Small intestine (tissue), 7 donors: ENCODE measurements at regions not wholly inside any gene's neighbourhood (a gene's known extent, or its start where the extent isn't known, plus 50 kb on each side); places are given as distances from the start of the nearest gene placed in this dataset.

ENCODE experiments used
- DNase-seq, 2 donors: peaks; one replicate each; pipeline versions ENCODE4 v3.0.0 to v3.0.0-alpha.2; 2013
- FAIRE-seq: peaks from 2 replicates; lab custom pipeline; 2012; peaks lifted over from hg19 to GRCh38; lab: Jason Lieb, UNC
- H3K27ac ChIP-seq, 3 donors: one replicate each; pipeline ENCODE4 v1.5.1; 2013; ENCODE audit warnings: low read length in 2 of 3, mild to moderate bottlenecking in 2 of 3, control low read depth in 1 of 3, inconsistent platforms in 1 of 3, low read depth in 1 of 3, moderate library complexity in 1 of 3
- H3K27me3 ChIP-seq, 3 donors: one replicate each; pipeline ENCODE4 v1.6.1; 2013; ENCODE audit warnings: low read length in 3 of 3, inconsistent platforms in 1 of 3; ENCODE audit not compliant: control insufficient read depth in 3 of 3, insufficient read depth in 3 of 3
- H3K36me3 ChIP-seq, 3 donors: one replicate each; pipeline ENCODE4 v1.6.1; 2013; ENCODE audit warnings: low read length in 3 of 3, inconsistent platforms in 1 of 3, low read depth in 1 of 3, mild to moderate bottlenecking in 1 of 3, moderate library complexity in 1 of 3; ENCODE audit not compliant: control insufficient read depth in 3 of 3, insufficient read depth in 2 of 3
- H3K4me1 ChIP-seq, 3 donors: one replicate each; pipeline ENCODE4 v1.6.1; 2013; ENCODE audit warnings: low read length in 2 of 3, inconsistent platforms in 1 of 3, low read depth in 1 of 3, mild to moderate bottlenecking in 1 of 3, moderate library complexity in 1 of 3; ENCODE audit not compliant: control insufficient read depth in 3 of 3, insufficient read depth in 2 of 3
- H3K4me3 ChIP-seq, 3 donors: one replicate each; pipeline ENCODE4 v1.5.1; 2013; ENCODE audit warnings: low read length in 3 of 3, control low read depth in 1 of 3, inconsistent platforms in 1 of 3, low read depth in 1 of 3, mild to moderate bottlenecking in 1 of 3, moderate library complexity in 1 of 3
- H3K9me3 ChIP-seq, 2 donors: one replicate each; pipeline ENCODE4 v1.6.1; 2013; ENCODE audit warnings: low read depth in 1 of 2, low read length in 1 of 2; ENCODE audit not compliant: control insufficient read depth in 2 of 2, insufficient read depth in 1 of 2
- WGBS, 3 donors: extraction: QIAGEN DNeasy Blood & Tissue Kit; methylation state at CpG; one replicate each; pipeline ENCODE4 v1.1.7; 2013; 5-methylcytosine and 5-hydroxymethylcytosine counted together
- donor health status: healthy with polysubstance abuse.
- donor health status: control.
- donor health status: control.
- donor health status: Bipolar disorder and iron deficiency.
- donor health status: healthy.

DNA sequence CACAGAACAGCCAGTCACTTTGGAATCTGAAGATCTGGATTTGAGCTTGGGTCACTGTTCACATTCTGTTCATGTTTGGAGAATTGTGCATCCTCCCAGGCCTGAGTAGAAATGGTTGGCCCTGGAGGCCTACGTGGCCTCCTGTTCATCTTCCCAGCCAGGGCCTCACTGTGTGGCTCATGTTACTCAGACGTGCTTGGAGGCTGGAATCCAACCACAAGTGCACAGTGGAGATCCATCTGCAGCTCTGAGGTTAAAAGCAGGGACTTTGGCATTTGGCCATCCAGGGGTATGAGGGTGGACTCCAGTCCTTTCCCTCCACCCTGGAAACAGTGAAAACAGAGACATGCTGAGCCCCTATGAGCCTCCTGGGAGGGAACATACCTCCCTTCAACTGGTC, 709.0 kb upstream of the IGFBP3 start:
- Histone ChIP-seq H3K9me3 (no peaks in the 10 kb centered on the region), H3K27me3 (no peaks in the 10 kb centered on the region), H3K4me1 (no peaks in the 10 kb centered on the region), H3K27ac (no peak overlapping the region), H3K36me3 (no peaks in the 10 kb centered on the region), H3K4me3 (no peak overlapping the region)
- DNase-seq: no peak
- no peak for FAIRE-seq
- 54 to 73% (median 67%) methylated on average over 2 of the region's 2 CpGs for WGBS, 3 donors

DNA sequence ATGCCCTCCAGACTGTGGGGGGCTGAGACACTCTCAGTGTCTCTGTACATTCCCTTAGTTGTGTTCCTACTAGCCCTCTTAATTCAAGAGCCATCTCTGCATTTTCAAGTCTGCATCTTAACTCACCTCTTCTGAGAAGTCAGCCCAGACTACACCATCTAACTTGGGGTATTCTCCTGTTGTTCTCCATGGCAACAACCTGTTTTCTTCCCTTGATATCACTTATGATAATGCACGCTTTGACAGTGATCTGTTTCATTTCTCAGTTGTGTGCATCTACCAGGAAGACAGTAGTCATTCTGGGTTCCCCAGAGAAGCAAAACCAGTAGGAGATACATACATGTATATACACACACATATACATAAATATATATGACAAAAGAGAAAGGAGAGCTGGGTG, 707.3 kb upstream of the IGFBP3 start:
- H3K36me3 ChIP-seq: no peaks in the 10 kb centered on the region
- H3K4me3 ChIP-seq: no peak overlapping the region
- no peaks in the 10 kb centered on the region for H3K27me3 ChIP-seq
- FAIRE-seq (no peak), DNase-seq (no peak)
- no peak overlapping the region for H3K27ac ChIP-seq
- no peaks in the 10 kb centered on the region for H3K9me3 ChIP-seq
- 62 to 83% (median 76%) methylated on average over 1 of the region's 1 CpG for WGBS, 3 donors
- no peaks in the 10 kb centered on the region for H3K4me1 ChIP-seq

DNA sequence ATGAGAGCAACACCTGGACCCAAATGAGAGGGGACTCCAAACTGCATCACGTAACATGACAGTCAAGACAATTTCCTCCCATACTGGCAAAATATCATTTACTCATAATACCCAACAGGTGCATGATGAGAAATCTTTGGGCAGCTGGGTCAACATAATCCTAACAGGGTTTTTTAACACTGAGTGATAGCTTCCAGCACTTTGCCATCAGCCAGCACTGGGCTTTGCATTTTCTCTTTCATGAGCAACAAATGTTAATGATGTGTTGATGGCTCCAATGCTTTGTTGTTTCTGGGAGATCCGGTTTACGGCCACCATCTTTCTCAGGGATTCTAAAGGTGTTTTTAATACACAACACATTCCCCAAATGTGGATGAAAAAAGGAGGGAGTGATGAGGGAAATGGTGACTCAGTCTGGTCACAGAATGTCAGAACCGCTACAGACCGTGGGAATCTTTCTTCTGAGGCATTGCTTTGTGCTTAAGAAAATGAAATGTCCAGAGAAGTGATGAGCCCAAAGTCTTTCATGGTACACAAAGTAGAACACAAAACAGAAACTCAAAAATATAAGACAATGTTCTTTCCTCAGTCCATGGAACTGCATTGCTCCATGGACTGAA, 705.7 kb upstream of the IGFBP3 start:
- Histone ChIP-seq H3K4me1 (no peaks in the 10 kb centered on the region), H3K27me3 (no peaks in the 10 kb centered on the region), H3K9me3 (no peaks in the 10 kb centered on the region), H3K27ac (no peak overlapping the region), H3K4me3 (no peak overlapping the region), H3K36me3 (no peaks in the 10 kb centered on the region)
- FAIRE-seq (no peak), DNase-seq (no peak)
- WGBS, 3 donors: 87 to 90% (median 88%) methylated on average over 5 of the region's 5 CpGs

DNA sequence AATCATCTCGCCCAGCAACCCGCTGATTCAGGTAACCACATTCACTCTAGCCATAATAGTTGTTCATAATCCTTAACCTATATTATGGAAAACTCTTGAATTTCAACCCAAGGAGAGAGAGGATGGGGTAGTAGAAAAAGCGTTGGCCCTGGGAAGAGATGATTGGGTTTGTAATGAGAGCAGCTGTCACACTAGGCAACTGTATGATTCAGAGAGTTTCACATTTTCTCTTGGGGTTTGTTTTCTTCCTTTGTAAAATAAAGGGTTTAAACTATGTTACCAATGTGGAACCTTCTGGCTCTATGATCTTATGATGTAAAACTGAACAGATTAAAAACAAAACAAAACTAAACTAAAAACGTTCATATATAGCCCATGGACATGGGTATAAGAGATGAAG, 705.2 kb upstream of the IGFBP3 start:
- whole genome bisulfite sequencing, 3 donors: 79 to 92% (median 90%) methylated on average over 4 of the region's 4 CpGs
- Histone ChIP-seq H3K27me3 (no peaks in the 10 kb centered on the region), H3K36me3 (no peaks in the 10 kb centered on the region), H3K4me3 (no peak overlapping the region), H3K27ac (no peak overlapping the region), H3K9me3 (no peaks in the 10 kb centered on the region), H3K4me1 (no peaks in the 10 kb centered on the region)
- FAIRE-seq: no peak
- no peak for DNase-seq

DNA sequence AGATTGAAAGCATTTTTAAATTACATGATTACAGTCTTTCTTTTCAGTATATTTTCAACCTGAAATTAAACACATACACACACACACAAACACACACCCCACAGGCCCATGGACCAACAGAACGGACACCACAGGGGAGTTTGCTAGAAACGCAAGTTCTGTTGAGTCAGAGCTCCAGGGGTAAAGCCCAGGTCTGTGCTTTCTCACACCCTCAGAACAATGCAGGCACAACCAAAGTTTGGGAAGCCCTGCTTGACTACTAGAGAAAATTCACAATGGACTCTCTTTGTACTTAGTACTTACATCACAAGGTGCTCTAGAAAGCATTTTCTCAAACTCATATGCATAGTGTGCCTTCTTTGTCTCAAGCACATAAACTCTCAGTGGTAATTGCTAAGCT, 704.0 kb upstream of the IGFBP3 start:
- DNase-seq (no peak), FAIRE-seq (no peak)
- WGBS, 3 donors: 44 to 67% (median 61%) methylated on average over 2 of the region's 2 CpGs

DNA sequence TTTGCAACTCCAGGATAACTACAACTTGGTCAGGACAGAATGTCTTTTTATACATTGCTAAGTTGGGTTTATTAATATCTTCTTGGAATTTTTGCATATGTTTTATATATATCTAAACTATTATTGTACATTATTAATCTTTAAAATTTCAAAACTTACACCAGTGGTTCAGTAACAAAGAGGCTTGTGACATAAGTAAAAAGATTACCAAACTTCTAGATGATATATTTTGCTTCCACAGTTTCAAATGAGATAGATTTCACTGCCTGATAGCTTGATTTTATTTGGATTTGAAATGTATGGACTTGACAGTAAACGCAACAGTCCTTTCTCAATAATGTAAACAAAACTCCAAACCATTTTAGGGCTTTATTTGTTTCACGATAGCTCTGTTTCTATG, 701.2 kb upstream of the IGFBP3 start:
- WGBS, 3 donors: 66 to 87% (median 80%) methylated on average over 2 of the region's 2 CpGs
- no peak overlapping the region for H3K4me3 ChIP-seq
- FAIRE-seq (peak; percentile 67), DNase-seq (no peak)
- H3K9me3 ChIP-seq: no peaks in the 10 kb centered on the region
- H3K36me3 ChIP-seq: no peaks in the 10 kb centered on the region
- H3K27ac ChIP-seq: no peak overlapping the region
- H3K4me1 ChIP-seq: no peaks in the 10 kb centered on the region
- no peaks in the 10 kb centered on the region for H3K27me3 ChIP-seq

More for the DNA sequence above, 704.0 kb upstream of the IGFBP3 start:
- no peaks in the 10 kb centered on the region for H3K27me3 ChIP-seq
- no peak overlapping the region for H3K27ac ChIP-seq
- H3K4me1 ChIP-seq: no peaks in the 10 kb centered on the region
- H3K4me3 ChIP-seq: no peak overlapping the region
- H3K9me3 ChIP-seq: no peaks in the 10 kb centered on the region
- H3K36me3 ChIP-seq: no peaks in the 10 kb centered on the region

DNA sequence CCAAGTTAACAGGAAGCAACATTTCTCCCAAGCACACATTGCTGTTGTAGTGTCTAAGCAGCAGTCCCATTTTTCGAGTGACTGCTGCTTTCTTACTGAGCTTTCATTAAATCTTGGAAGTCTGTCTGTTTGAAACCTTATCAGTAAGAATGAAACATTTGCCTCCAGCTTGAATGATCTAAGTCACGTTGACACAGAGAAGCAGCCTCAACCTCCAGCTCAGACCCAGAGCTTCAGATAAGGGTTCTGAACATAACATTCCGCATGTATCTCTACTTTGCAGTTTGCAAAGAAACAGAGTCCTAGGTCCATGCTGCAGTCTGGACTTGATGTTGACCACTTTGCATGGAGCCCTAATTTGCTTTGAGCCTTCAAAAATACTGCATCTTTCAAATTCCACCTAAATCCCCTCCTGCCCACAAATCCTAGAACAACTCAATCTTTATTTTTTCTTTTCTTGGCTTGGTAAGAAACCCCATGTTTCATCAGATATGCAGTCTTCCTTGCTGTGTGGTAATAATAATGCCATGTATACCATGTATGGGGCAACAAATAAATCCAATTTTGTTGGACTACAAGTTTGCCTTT, 698.7 kb upstream of the IGFBP3 start:
- Histone ChIP-seq H3K9me3 (no peaks in the 10 kb centered on the region), H3K27me3 (no peaks in the 10 kb centered on the region), H3K4me1 (no peaks in the 10 kb centered on the region), H3K36me3 (no peaks in the 10 kb centered on the region), H3K27ac (no peak overlapping the region), H3K4me3 (no peak overlapping the region)
- 63 to 72% (median 63%) methylated on average over 3 of the region's 3 CpGs for WGBS, 3 donors
- FAIRE-seq (no peak), DNase-seq (no peak)

DNA sequence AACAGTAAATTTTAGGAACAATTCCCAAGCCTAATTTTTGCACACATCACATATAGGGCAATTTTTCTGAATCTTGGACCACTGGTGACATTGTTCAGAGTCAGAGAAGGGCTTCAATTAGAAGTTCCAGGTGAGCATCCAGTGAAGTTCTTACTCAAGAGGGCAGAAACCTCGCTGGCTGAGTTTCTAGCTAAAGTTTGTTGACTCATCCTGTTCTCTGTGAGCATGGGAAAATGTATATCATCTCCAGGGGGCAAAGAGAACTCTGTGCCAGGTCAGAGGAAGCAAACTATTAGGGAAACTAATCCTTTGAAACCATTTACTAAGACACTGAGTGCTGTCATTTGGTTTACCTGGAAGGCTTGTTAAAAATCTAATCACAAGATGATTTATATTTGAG, 695.6 kb upstream of the IGFBP3 start:
- Histone ChIP-seq H3K27ac (no peak overlapping the region), H3K4me3 (no peak overlapping the region), H3K27me3 (no peaks in the 10 kb centered on the region), H3K4me1 (no peaks in the 10 kb centered on the region), H3K36me3 (no peaks in the 10 kb centered on the region), H3K9me3 (no peaks in the 10 kb centered on the region)
- no peak for DNase-seq
- no peak for FAIRE-seq
- 69 to 86% (median 84%) methylated on average over 1 of the region's 1 CpG for WGBS, 3 donors

DNA sequence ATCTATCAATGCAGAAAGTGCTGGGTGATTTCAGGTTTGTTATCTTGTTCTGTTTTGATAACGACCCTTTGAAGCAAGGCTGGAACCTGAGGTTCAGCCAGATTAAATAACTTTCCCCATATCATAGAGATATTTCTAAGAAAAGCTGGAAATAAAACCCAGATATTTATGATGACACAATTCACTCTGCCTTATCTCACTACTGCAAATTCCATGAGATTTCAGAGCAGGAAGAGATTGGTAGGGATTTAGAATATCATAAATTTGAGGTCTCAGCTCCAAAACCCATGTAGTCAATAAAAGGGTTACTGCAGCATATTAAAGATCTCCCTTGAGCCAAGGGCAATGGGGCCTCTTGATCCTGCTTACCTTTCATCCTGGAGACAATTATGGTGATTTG, 692.5 kb upstream of the IGFBP3 start:
- Histone ChIP-seq H3K36me3 (no peaks in the 10 kb centered on the region), H3K27me3 (no peaks in the 10 kb centered on the region), H3K4me3 (no peak overlapping the region), H3K27ac (no peak overlapping the region), H3K4me1 (no peaks in the 10 kb centered on the region), H3K9me3 (no peaks in the 10 kb centered on the region)
- DNase-seq (no peak), FAIRE-seq (no peak)
- 12 to 52% (median 15%) methylated on average over 1 of the region's 1 CpG for WGBS, 3 donors
